ENCODE measurements at regions not wholly inside any gene's neighbourhood (a gene's known extent, or its start where the extent isn't known, plus 50 kb on each side); places are given as distances from the start of the nearest gene placed in this dataset.

DNA sequence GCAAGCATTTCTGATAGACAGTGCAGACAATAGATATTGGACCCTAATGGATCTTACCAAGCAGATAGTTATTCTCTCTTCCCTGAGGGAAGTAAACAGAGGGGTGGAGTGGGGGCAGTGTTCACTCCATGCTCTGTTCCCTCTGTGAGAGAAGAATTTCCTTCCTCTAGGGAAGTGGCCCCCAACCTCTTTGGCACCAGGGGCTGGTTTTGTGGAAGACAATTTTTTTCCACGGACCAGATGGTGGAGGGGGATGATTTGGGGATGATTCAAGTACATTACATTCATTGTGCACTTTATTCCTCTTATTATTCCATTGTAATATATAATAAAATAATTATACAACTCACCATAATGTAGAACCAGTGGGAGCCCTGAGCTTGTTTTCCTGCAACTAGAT is 459.9 kb downstream of the ADGRL2 start:
- TF ChIP-seq YY1 (IDR thresholded peaks at IDR 0.05; ENCODE audit: low read depth), result no peak
- no peak for TF ChIP-seq ZBTB7A (IDR thresholded peaks at IDR 0.05; ENCODE audit: low read depth)
- no peak for TF ChIP-seq CREB1 (IDR thresholded peaks at IDR 0.05; ENCODE audit: low read depth)
- TF ChIP-seq, protein P1, sequence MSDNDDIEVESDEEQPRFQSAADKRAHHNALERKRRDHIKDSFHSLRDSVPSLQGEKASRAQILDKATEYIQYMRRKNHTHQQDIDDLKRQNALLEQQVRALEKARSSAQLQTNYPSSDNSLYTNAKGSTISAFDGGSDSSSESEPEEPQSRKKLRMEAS (IDR thresholded peaks at IDR 0.05), result no peak
- TF ChIP-seq TEAD4 (IDR thresholded peaks at IDR 0.05), result no peak
- no peak for TF ChIP-seq EP300 (IDR thresholded peaks at IDR 0.05; ENCODE audit: borderline replicate concordance)
- TF ChIP-seq REST (IDR thresholded peaks at IDR 0.05; ENCODE audit: low read depth), result no peak
- TF ChIP-seq TAF1 (IDR thresholded peaks at IDR 0.05; ENCODE audit: low read depth), result no peak
- no peak for TF ChIP-seq FOXM1 (IDR thresholded peaks at IDR 0.05; ENCODE audit: borderline replicate concordance, low read depth)
- no peak for TF ChIP-seq TCF12 (IDR thresholded peaks at IDR 0.05; ENCODE audit: low read depth)

Data from Ishikawa (cell line).